Stomach (tissue), 8 donors: ENCODE measurements at regions not wholly inside any gene's neighbourhood (a gene's known extent, or its start where the extent isn't known, plus 50 kb on each side); places are given as distances from the start of the nearest gene placed in this dataset.

Experiments
- DNase-seq, 2 donors: peaks; one replicate each; pipeline versions ENCODE4 v3.0.0 to v3.0.0-alpha.2; 2013 to 2019
- H3K27ac ChIP-seq, 5 donors: fragments of 200-600 bp in 4 of 5; sonication (generic) in 4 of 5; one replicate each; pipeline ENCODE4 v1.5.1; 2013 to 2019; ENCODE audit warnings: mild to moderate bottlenecking in 1 of 5, moderate library complexity in 1 of 5
- H3K27me3 ChIP-seq, 3 donors: fragments of 200-600 bp; sonication (generic); one replicate each; pipeline ENCODE4 v1.5.1; 2017 to 2019; ENCODE audit warnings: mixed run types in 1 of 3
- H3K36me3 ChIP-seq, 4 donors: fragments of 200-600 bp; sonication (generic); 1 replicate in 3 of 4; 2 replicates in 1 of 4; pipeline ENCODE4 v1.5.1; 2016 to 2019
- H3K4me1 ChIP-seq, 4 donors: fragments of 200-600 bp; sonication (generic); one replicate each; pipeline ENCODE4 v1.5.1; 2016 to 2019
- H3K4me3 ChIP-seq, 4 donors: fragments of 200-600 bp; sonication (generic) in 3 of 4; one replicate each; pipeline ENCODE4 v1.5.1; 2016 to 2019; ENCODE audit warnings: mild to moderate bottlenecking in 1 of 4
- H3K9me3 ChIP-seq, 4 donors: fragments of 200-600 bp; sonication (generic); one replicate each; pipeline ENCODE4 v1.5.1; 2016 to 2019
- CTCF ChIP-seq, 7 experiments: fragments of 450-650 bp in 4 of 7; fragments of 200-600 bp in 3 of 7; sonication (generic) in 3 of 7; IDR thresholded peaks; one replicate each; pipeline ENCODE4 v1.5.1; 2016 to 2019; ENCODE audit warnings: antibody characterized with exemption in 7 of 7, control low read depth in 2 of 7, mild to moderate bottlenecking in 1 of 7
- EP300 ChIP-seq: sonication (generic); formaldehyde crosslinking; IDR thresholded peaks from one replicate; pipeline ENCODE4 v1.6.1; 2017; ENCODE audit warnings: antibody characterized with exemption
- POLR2A ChIP-seq, 4 donors: fragments of 450-650 bp; IDR thresholded peaks; one replicate each; pipeline ENCODE4 v1.6.1; 2016; ENCODE audit warnings: antibody characterized with exemption in 4 of 4, control low read depth in 2 of 4, mild to moderate bottlenecking in 1 of 4, moderate library complexity in 1 of 4
- POLR2AphosphoS5 ChIP-seq, 3 donors: sonication (generic); formaldehyde crosslinking; IDR thresholded peaks; one replicate each; pipeline ENCODE4 v1.6.1; 2016; ENCODE audit warnings: antibody characterized with exemption in 3 of 3
- WGBS, 5 donors: extraction: QIAGEN DNeasy Blood & Tissue Kit in 3 of 5; methylation state at CpG; one replicate each; pipeline versions ENCODE4 v1.1.5 to v1.1.7; 2013 to 2018; 5-methylcytosine and 5-hydroxymethylcytosine counted together
- intact Hi-C: fragments of 100-400 bp; cut with DNase I; formaldehyde crosslinking; loops from one replicate; pipeline ENCODE4 v1.15.1; 2023; ENCODE audit warnings: low total_unique reads
- donor health status: healthy with polysubstance abuse.
- donor health status: Bipolar disorder and iron deficiency.
- donor health status: healthy.

GRCh38 chr13:95455782-95456181 is 96.7 kb upstream of the CLDN10 start:
- DNase-seq, result no peak
- intact Hi-C loops, result no loop called here
- no peak for TF ChIP-seq POLR2AphosphoS5 (IDR thresholded peaks at IDR 0.05)
- TF ChIP-seq CTCF (IDR thresholded peaks at IDR 0.05), result no peak
- TF ChIP-seq EP300, result no peak
- no peak for TF ChIP-seq POLR2A (IDR thresholded peaks at IDR 0.05)
- Histone ChIP-seq H3K4me3 (no peak overlapping the region), H3K27me3 (no peaks in the 10 kb centered on the region), H3K36me3 (no peaks in the 10 kb centered on the region), H3K27ac (no peak overlapping the region), H3K9me3 (peaks cover 0 to 19% (median 14%) of the 10 kb centered on the region in 4 donors), H3K4me1 (no peaks in the 10 kb centered on the region)
- 42 to 69% (median 53%) methylated on average over 1 of the region's 1 CpG for WGBS, 5 donors

- H3K27ac ChIP-seq, result no peak overlapping the region
- H3K9me3 ChIP-seq, result peaks cover 0 to 19% (median 14%) of the 10 kb centered on the region in 4 donors
- TF ChIP-seq POLR2AphosphoS5 (IDR thresholded peaks at IDR 0.05) (no peak), EP300 (no peak), CTCF (IDR thresholded peaks at IDR 0.05) (no peak), POLR2A (IDR thresholded peaks at IDR 0.05) (no peak)
These were observed 95.7 kb upstream of the CLDN10 start for GRCh38 chr13:95456815-95457214.

GRCh38 chr13:95457294-95457693 is 95.2 kb upstream of the CLDN10 start:
- WGBS, 5 donors, result 75 to 81% (median 78%) methylated on average over 4 of the region's 4 CpGs
- intact Hi-C loops, result no loop called here
- TF ChIP-seq EP300 (no peak), POLR2AphosphoS5 (IDR thresholded peaks at IDR 0.05) (no peak), CTCF (IDR thresholded peaks at IDR 0.05) (no peak), POLR2A (IDR thresholded peaks at IDR 0.05) (no peak)
- Histone ChIP-seq H3K36me3 (no peaks in the 10 kb centered on the region), H3K4me1 (no peaks in the 10 kb centered on the region), H3K9me3 (peaks cover 0 to 19% (median 14%) of the 10 kb centered on the region in 4 donors), H3K4me3 (no peak overlapping the region), H3K27me3 (no peaks in the 10 kb centered on the region), H3K27ac (no peak overlapping the region)
- DNase-seq, result no peak

More at GRCh38 chr13:95456815-95457214, 95.7 kb upstream of the CLDN10 start:
- DNase-seq, result no peak
- no peaks in the 10 kb centered on the region for H3K4me1 ChIP-seq
- no peaks in the 10 kb centered on the region for H3K36me3 ChIP-seq
- intact Hi-C loops, result no loop called here
- H3K4me3 ChIP-seq, result no peak overlapping the region
- 49 to 70% (median 60%) methylated on average over 3 of the region's 3 CpGs for WGBS, 5 donors
- H3K27me3 ChIP-seq, result no peaks in the 10 kb centered on the region

- H3K9me3 ChIP-seq, result peaks cover 0 to 19% (median 14%) of the 10 kb centered on the region in 4 donors
- WGBS, 5 donors, result 25 to 63% (median 38%) methylated on average over 3 of the region's 3 CpGs
- H3K4me3 ChIP-seq, result no peak overlapping the region
- TF ChIP-seq CTCF (IDR thresholded peaks at IDR 0.05), result no peak
- no peak for TF ChIP-seq POLR2A (IDR thresholded peaks at IDR 0.05)
- no peak for TF ChIP-seq POLR2AphosphoS5 (IDR thresholded peaks at IDR 0.05)
- no peak for TF ChIP-seq EP300
- H3K27me3 ChIP-seq, result no peaks in the 10 kb centered on the region
- H3K36me3 ChIP-seq, result no peaks in the 10 kb centered on the region
- intact Hi-C loops, result no loop called here
- no peaks in the 10 kb centered on the region for H3K4me1 ChIP-seq
- no peak overlapping the region for H3K27ac ChIP-seq
- no peak for DNase-seq
These were observed 89.7 kb upstream of the CLDN10 start for GRCh38 chr13:95462801-95463200.
